Upper lobe of right lung (tissue), 1 donor: ENCODE measurements at regions not wholly inside any gene's neighbourhood (a gene's known extent, or its start where the extent isn't known, plus 50 kb on each side); places are given as distances from the start of the nearest gene placed in this dataset.

Source experiments
- ATAC-seq: fragments of 200-7000 bp; cut with Tn5 transposase; one replicate; pipeline ENCODE4 v1.9.1; 2020; ENCODE audit warnings: mild to moderate bottlenecking, moderate library complexity
- DNase-seq: peaks from one replicate; pipeline ENCODE4 v3.0.0-alpha.2; 2020
- H3K27ac ChIP-seq: fragments of 200-600 bp; one replicate; pipeline ENCODE4 v1.8.0; 2022
- H3K27me3 ChIP-seq: fragments of 200-600 bp; one replicate; pipeline ENCODE4 v1.8.0; 2022; ENCODE audit warnings: mild to moderate bottlenecking
- H3K36me3 ChIP-seq: fragments of 200-600 bp; one replicate; pipeline ENCODE4 v1.8.0; 2022
- H3K4me1 ChIP-seq: fragments of 200-600 bp; one replicate; pipeline ENCODE4 v1.8.0; 2022
- H3K4me3 ChIP-seq: fragments of 200-600 bp; one replicate; pipeline ENCODE4 v1.8.0; 2022; ENCODE audit warnings: mild to moderate bottlenecking
- H3K9me3 ChIP-seq: fragments of 200-600 bp; one replicate; pipeline ENCODE4 v1.8.0; 2022
- intact Hi-C: fragments of 100-400 bp; cut with DNase I; formaldehyde crosslinking; loops from one replicate; pipeline ENCODE4 v1.11.0; 2022
- TF ChIP-seq, protein P1 (sequence below): fragments of 200-600 bp; IDR thresholded peaks from one replicate; pipeline ENCODE4 v1.8.0; 2022; ENCODE audit warnings: antibody characterized with exemption
- donor health status: DM: no; HTN: yes; CAD: no; lungs with severe emphysema.

DNA sequence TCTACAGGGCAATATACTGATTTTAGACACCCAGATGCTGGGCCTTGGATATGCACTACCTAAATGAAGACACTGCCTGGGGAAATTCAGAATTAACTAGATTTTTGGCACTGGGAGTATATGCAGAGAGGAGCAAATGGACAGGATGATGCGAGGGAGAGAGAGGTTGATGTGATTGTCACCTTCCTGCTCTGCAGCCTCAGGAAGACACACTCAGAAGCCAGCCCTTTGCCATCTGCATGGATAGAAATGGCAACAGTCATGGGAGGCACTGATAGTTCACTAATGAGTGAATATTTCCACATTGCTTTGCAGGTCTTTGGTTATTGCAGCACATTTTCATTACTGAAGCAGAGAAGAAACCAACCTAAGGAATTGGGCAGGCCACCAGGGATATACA, 397.2 kb upstream of the NFE2L3 start:
- H3K9me3 ChIP-seq = no peaks in the 10 kb centered on the region
- intact Hi-C loops = no loop called here
- no peak overlapping the region for H3K27ac ChIP-seq
- H3K27me3 ChIP-seq = no peaks in the 10 kb centered on the region
- DNase-seq (no peak), ATAC-seq (no peak)
- peaks cover 3% of the 10 kb centered on the region for H3K4me1 ChIP-seq
- H3K36me3 ChIP-seq = no peaks in the 10 kb centered on the region
- H3K4me3 ChIP-seq = no peak overlapping the region
- TF ChIP-seq, protein P1, sequence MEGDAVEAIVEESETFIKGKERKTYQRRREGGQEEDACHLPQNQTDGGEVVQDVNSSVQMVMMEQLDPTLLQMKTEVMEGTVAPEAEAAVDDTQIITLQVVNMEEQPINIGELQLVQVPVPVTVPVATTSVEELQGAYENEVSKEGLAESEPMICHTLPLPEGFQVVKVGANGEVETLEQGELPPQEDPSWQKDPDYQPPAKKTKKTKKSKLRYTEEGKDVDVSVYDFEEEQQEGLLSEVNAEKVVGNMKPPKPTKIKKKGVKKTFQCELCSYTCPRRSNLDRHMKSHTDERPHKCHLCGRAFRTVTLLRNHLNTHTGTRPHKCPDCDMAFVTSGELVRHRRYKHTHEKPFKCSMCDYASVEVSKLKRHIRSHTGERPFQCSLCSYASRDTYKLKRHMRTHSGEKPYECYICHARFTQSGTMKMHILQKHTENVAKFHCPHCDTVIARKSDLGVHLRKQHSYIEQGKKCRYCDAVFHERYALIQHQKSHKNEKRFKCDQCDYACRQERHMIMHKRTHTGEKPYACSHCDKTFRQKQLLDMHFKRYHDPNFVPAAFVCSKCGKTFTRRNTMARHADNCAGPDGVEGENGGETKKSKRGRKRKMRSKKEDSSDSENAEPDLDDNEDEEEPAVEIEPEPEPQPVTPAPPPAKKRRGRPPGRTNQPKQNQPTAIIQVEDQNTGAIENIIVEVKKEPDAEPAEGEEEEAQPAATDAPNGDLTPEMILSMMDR = no peak

- ATAC-seq = no peak
- no peaks in the 10 kb centered on the region for H3K9me3 ChIP-seq
- no peaks in the 10 kb centered on the region for H3K36me3 ChIP-seq
- H3K4me1 ChIP-seq = peaks cover 3% of the 10 kb centered on the region
- intact Hi-C loops = no loop called here
- H3K27me3 ChIP-seq = no peaks in the 10 kb centered on the region
- DNase-seq = no peak
- TF ChIP-seq, protein P1 = no peak
- H3K4me3 ChIP-seq = no peak overlapping the region
- H3K27ac ChIP-seq = no peak overlapping the region
Measured at GRCh38 chr7:25756601-25757000, 395.4 kb upstream of the NFE2L3 start.

- no peak for ATAC-seq
- no peak overlapping the region for H3K27ac ChIP-seq
- no peaks in the 10 kb centered on the region for H3K36me3 ChIP-seq
- TF ChIP-seq, protein P1 = no peak
- no peaks in the 10 kb centered on the region for H3K9me3 ChIP-seq
- H3K27me3 ChIP-seq = no peaks in the 10 kb centered on the region
- H3K4me3 ChIP-seq = no peak overlapping the region
- H3K4me1 ChIP-seq = peaks cover 3% of the 10 kb centered on the region
- intact Hi-C loops = no loop called here
- no peak for DNase-seq
Measured at GRCh38 chr7:25758559-25758958, 393.4 kb upstream of the NFE2L3 start.

GRCh38 chr7:25759286-25759685, 392.7 kb upstream of the NFE2L3 start:
- Histone ChIP-seq H3K4me3 (no peak overlapping the region), H3K4me1 (no peaks in the 10 kb centered on the region), H3K27ac (no peak overlapping the region), H3K36me3 (no peaks in the 10 kb centered on the region), H3K27me3 (no peaks in the 10 kb centered on the region), H3K9me3 (no peaks in the 10 kb centered on the region)
- TF ChIP-seq, protein P1 = no peak
- no peak for DNase-seq
- no peak for ATAC-seq
- intact Hi-C loops = no loop called here

DNA sequence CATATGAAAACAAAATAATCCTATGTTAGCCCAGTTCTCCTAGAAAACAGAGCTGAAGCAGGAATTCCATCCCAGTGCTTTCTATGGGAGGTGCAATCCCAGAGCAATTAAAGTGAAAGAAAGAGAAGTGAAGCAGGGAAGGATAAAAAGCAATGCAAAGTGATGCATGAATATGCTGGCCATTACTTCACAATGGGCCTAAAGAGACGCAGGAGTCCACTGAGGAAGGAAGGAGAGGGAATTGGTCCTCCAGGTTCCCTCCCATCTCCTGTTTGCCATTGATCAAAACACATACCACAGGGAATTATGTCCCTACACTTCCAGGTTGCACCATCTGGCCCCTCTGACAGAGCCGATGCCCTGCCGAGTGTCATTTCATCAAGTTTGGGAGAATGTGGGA, 392.2 kb upstream of the NFE2L3 start:
- ATAC-seq = no peak
- H3K4me1 ChIP-seq = no peaks in the 10 kb centered on the region
- no peak for DNase-seq
- no peaks in the 10 kb centered on the region for H3K9me3 ChIP-seq
- H3K4me3 ChIP-seq = no peak overlapping the region
- TF ChIP-seq, protein P1 = no peak
- H3K36me3 ChIP-seq = no peaks in the 10 kb centered on the region
- no peaks in the 10 kb centered on the region for H3K27me3 ChIP-seq
- no peak overlapping the region for H3K27ac ChIP-seq
- intact Hi-C loops = no loop called here
